ENCODE measurements at regions not wholly inside any gene's neighbourhood (a gene's known extent, or its start where the extent isn't known, plus 50 kb on each side); places are given as distances from the start of the nearest gene placed in this dataset.

- Mint-ChIP-seq H3K4me1 (no peaks in the 10 kb centered on the region), H3K4me3 (no peak overlapping the region), H3K27me3 (ENCODE audit: low read depth in 3 of 3) (peaks cover 0 to 2% (median 0%) of the 10 kb centered on the region in 3 donors), H3K27ac (no peak overlapping the region), H3K9me3 (peaks cover 0 to 14% (median 7%) of the 10 kb centered on the region in 7 donors), H3K36me3 (no peaks in the 10 kb centered on the region)
- Histone ChIP-seq H3K9me3 (replicated peaks in 1 of 2; ENCODE audit: control insufficient read depth in 1 of 2, insufficient read depth in 1 of 2, low read length in 2 of 2) (peaks cover 0 to 7% of the 10 kb centered on the region in 2 donors), H3K9ac (ENCODE audit: insufficient read depth, low read length, poor library complexity, severe bottlenecking) (no peak overlapping the region), H2AFZ (ENCODE audit: insufficient read depth, low read depth, low read length, poor library complexity, severe bottlenecking) (no peak overlapping the region), H3K36me3 (replicated peaks in 1 of 2; ENCODE audit: control insufficient read depth in 1 of 2, insufficient read depth in 2 of 2, low read length in 2 of 2) (no peaks in the 10 kb centered on the region), H3K27ac (ENCODE audit: low read depth in 1 of 2, low read length in 2 of 2) (no peak overlapping the region), H3K27me3 (ENCODE audit: control insufficient read depth in 2 of 2, insufficient read depth in 2 of 2, low read length in 2 of 2) (no peaks in the 10 kb centered on the region), H3K4me2 (replicated peaks; ENCODE audit: extremely low read depth, low read length, poor library complexity, severe bottlenecking) (no peak overlapping the region), H4K20me1 (ENCODE audit: insufficient read depth, low read length) (no peaks in the 10 kb centered on the region), H3K79me2 (ENCODE audit: insufficient read depth, low read length) (no peaks in the 10 kb centered on the region), H3K4me3 (replicated peaks in 1 of 3; ENCODE audit: low read depth in 2 of 3, low read length in 3 of 3) (no peak overlapping the region), H3K4me1 (ENCODE audit: control insufficient read depth in 1 of 2, insufficient read depth in 2 of 2, low read length in 2 of 2) (no peaks in the 10 kb centered on the region)
- no peak for TF ChIP-seq CTCF (IDR thresholded peaks at IDR 0.05)
- WGBS (ENCODE audit: insufficient coverage), result 100% methylated on average over 2 of the region's 8 CpGs
- no peak for DNase-seq
- intact Hi-C loops (cut with micrococcal nuclease), result no loop called here
Observed at GRCh38 chr10:36671607-36672006, 453.8 kb upstream of the ANKRD30A start.

- WGBS (ENCODE audit: insufficient coverage), result 91% methylated on average over 3 of the region's 4 CpGs
- no peaks in the 10 kb centered on the region for H3K36me3 ChIP-seq (replicated peaks in 1 of 2; ENCODE audit: control insufficient read depth in 1 of 2, insufficient read depth in 2 of 2, low read length in 2 of 2)
- TF ChIP-seq CTCF (IDR thresholded peaks at IDR 0.05), result no peak
- H3K79me2 ChIP-seq (ENCODE audit: insufficient read depth, low read length), result no peaks in the 10 kb centered on the region
- Mint-ChIP-seq H3K27ac (no peak overlapping the region), H3K9me3 (peaks cover 0 to 14% (median 7%) of the 10 kb centered on the region in 7 donors), H3K36me3 (no peaks in the 10 kb centered on the region), H3K4me1 (no peaks in the 10 kb centered on the region), H3K27me3 (ENCODE audit: low read depth in 3 of 3) (peaks cover 0 to 2% (median 0%) of the 10 kb centered on the region in 3 donors), H3K4me3 (no peak overlapping the region)
- H3K4me1 ChIP-seq (ENCODE audit: control insufficient read depth in 1 of 2, insufficient read depth in 2 of 2, low read length in 2 of 2), result no peaks in the 10 kb centered on the region
- H3K9me3 ChIP-seq (replicated peaks in 1 of 2; ENCODE audit: control insufficient read depth in 1 of 2, insufficient read depth in 1 of 2, low read length in 2 of 2), result peaks cover 0 to 7% of the 10 kb centered on the region in 2 donors
- H3K27me3 ChIP-seq (ENCODE audit: control insufficient read depth in 2 of 2, insufficient read depth in 2 of 2, low read length in 2 of 2), result no peaks in the 10 kb centered on the region
- H2AFZ ChIP-seq (ENCODE audit: insufficient read depth, low read depth, low read length, poor library complexity, severe bottlenecking), result no peak overlapping the region
- no peaks in the 10 kb centered on the region for H4K20me1 ChIP-seq (ENCODE audit: insufficient read depth, low read length)
- DNase-seq, result no peak
- H3K9ac ChIP-seq (ENCODE audit: insufficient read depth, low read length, poor library complexity, severe bottlenecking), result no peak overlapping the region
- intact Hi-C loops (cut with micrococcal nuclease), result no loop called here
- no peak overlapping the region for H3K4me3 ChIP-seq (replicated peaks in 1 of 3; ENCODE audit: low read depth in 2 of 3, low read length in 3 of 3)
- no peak overlapping the region for H3K4me2 ChIP-seq (replicated peaks; ENCODE audit: extremely low read depth, low read length, poor library complexity, severe bottlenecking)
- H3K27ac ChIP-seq (ENCODE audit: low read depth in 1 of 2, low read length in 2 of 2), result no peak overlapping the region
Observed at GRCh38 chr10:36670621-36671402, 454.6 kb upstream of the ANKRD30A start.
